Mammary epithelial cell (primary cell): ENCODE measurements at regions not wholly inside any gene's neighbourhood (a gene's known extent, or its start where the extent isn't known, plus 50 kb on each side); places are given as distances from the start of the nearest gene placed in this dataset.

Source experiments
- CTCF ChIP-seq, 2 donors: IDR thresholded peaks in 1 of 2; conservative IDR thresholded peaks in 1 of 2; 2 replicates each; pipeline ENCODE4 v1.5.1; 2011 to 2012; ENCODE audit warnings: inconsistent platforms in 2 of 2, low read length in 2 of 2, mild to moderate bottlenecking in 2 of 2, control low read depth in 1 of 2, low read depth in 1 of 2; ENCODE audit not compliant: insufficient read depth in 1 of 2; ENCODE audit errors: extremely low read depth in 1 of 2
- EZH2 ChIP-seq: IDR thresholded peaks from 2 replicates; pipeline ENCODE4 v1.6.1; 2012; ENCODE audit warnings: low read length, inconsistent platforms, borderline replicate concordance

- TF ChIP-seq CTCF (conservative IDR thresholded peaks at IDR 0.05 in 1 of 2, IDR thresholded peaks at IDR 0.05 in 1 of 2; ENCODE audit: extremely low read depth in 1 of 2, insufficient read depth in 1 of 2, low read depth in 1 of 2, low read length in 2 of 2) (no peak), EZH2 (no peak)
Measured at GRCh38 chr22:27685515-27685914, 116.0 kb downstream of the MN1 start.
